ENCODE measurements at regions not wholly inside any gene's neighbourhood (a gene's known extent, or its start where the extent isn't known, plus 50 kb on each side); places are given as distances from the start of the nearest gene placed in this dataset.

DNA sequence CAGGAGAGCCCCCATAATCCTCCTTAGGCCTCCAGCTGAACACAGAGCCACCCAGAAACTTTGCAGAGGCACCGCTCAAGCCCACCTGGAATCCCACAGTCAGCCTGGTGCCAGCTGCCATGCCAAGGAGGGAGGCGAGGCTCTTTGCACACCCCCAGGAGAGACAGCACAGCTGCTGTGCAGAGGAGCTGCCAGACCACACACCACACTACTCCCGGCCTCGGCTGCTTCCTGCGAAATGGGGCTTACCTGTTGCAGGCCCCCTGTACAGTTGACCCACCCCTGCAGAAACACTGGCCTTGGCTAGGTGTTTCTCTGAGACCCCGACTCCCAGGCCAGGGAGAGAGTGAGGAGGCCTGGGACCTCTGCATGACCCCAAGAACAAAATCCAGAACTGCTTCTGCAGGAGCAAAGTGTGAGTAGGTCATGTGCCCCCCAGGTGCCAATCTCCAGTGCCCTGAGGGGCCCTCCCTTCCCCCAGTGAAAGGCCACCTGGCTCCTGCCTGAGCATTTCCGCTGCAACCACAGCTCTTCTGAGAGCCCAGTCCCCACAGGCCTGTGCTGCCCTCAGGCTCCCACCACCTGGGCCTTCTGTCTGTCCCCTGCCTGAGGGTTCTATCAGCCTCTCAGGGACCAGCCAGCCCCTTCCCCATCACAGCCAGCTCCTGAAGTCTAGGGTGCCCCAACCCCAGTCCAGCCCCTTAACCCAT, 580.4 kb downstream of the UQCRFS1 start:
- no peak overlapping the region for H3K27ac ChIP-seq (ENCODE audit: control insufficient read depth, insufficient read depth)
- ChIA-PET POLR2A (no interaction called here), CTCF (interaction anchor here (1.0 to 5.6 kb wide), 12 partner anchors 8 to 395 kb away, joined by 3 to 72 read pairs (median 7); no protein-coding TSS in a partner anchor), SMC1A (ENCODE audit: uncharacterized antibody, unreplicated experiment) (interaction anchor here (1.1 to 3.6 kb wide), 7 partner anchors 25 to 166 kb away, joined by 3 to 26 read pairs (median 8); no protein-coding TSS in a partner anchor), RAD21 (ENCODE audit: unreplicated experiment) (interaction anchor here (0.8 to 5.7 kb wide), 10 partner anchors 12 to 230 kb away, joined by 3 to 77 read pairs (median 4); no protein-coding TSS in a partner anchor)
- intact Hi-C loops (cut with micrococcal nuclease; ENCODE audit: unreplicated experiment) = no loop called here
- no peaks in the 10 kb centered on the region for H3K4me1 ChIP-seq (ENCODE audit: control insufficient read depth, insufficient read depth, low read length)
- FAIRE-seq (no peak), DNase-seq (ENCODE audit: low read depth, low spot score) (no peak), ATAC-seq (no peak)
- H2AFZ ChIP-seq (ENCODE audit: control insufficient read depth, low read depth, low read length) = no peak overlapping the region
- no peak overlapping the region for H3K4me3 ChIP-seq
- no peaks in the 10 kb centered on the region for H3K79me2 ChIP-seq (ENCODE audit: control insufficient read depth, insufficient read depth, low read length)
- H3K36me3 ChIP-seq (ENCODE audit: control insufficient read depth in 2 of 2, insufficient read depth in 2 of 2, low read length in 1 of 2) = no peaks in the 10 kb centered on the region
- in situ Hi-C loops (cut with MboI) = no loop called here
- BruUV-seq (replicated peaks) = no TSS peak
- TF ChIP-seq ZNF207 (IDR thresholded peaks at IDR 0.05; ENCODE audit: borderline replicate concordance) = no peak
- TF ChIP-seq ZSCAN29 (IDR thresholded peaks at IDR 0.05) = no peak
- TF ChIP-seq, protein P1, sequence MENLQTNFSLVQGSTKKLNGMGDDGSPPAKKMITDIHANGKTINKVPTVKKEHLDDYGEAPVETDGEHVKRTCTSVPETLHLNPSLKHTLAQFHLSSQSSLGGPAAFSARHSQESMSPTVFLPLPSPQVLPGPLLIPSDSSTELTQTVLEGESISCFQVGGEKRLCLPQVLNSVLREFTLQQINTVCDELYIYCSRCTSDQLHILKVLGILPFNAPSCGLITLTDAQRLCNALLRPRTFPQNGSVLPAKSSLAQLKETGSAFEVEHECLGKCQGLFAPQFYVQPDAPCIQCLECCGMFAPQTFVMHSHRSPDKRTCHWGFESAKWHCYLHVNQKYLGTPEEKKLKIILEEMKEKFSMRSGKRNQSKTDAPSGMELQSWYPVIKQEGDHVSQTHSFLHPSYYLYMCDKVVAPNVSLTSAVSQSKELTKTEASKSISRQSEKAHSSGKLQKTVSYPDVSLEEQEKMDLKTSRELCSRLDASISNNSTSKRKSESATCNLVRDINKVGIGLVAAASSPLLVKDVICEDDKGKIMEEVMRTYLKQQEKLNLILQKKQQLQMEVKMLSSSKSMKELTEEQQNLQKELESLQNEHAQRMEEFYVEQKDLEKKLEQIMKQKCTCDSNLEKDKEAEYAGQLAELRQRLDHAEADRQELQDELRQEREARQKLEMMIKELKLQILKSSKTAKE (IDR thresholded peaks at IDR 0.05; ENCODE audit: low read depth, poor library complexity, severe bottlenecking) = no peak
- no peak for TF ChIP-seq CEBPB (IDR thresholded peaks at IDR 0.05; ENCODE audit: borderline replicate concordance in 1 of 2, low read depth in 2 of 2, low read length in 2 of 2)
- TF ChIP-seq, protein P2, sequence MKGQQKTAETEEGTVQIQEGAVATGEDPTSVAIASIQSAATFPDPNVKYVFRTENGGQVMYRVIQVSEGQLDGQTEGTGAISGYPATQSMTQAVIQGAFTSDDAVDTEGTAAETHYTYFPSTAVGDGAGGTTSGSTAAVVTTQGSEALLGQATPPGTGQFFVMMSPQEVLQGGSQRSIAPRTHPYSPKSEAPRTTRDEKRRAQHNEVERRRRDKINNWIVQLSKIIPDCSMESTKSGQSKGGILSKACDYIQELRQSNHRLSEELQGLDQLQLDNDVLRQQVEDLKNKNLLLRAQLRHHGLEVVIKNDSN (IDR thresholded peaks at IDR 0.05; ENCODE audit: borderline replicate concordance, extremely low read length, insufficient read depth, low read depth, low read length) = no peak
- H3K4me2 ChIP-seq (ENCODE audit: control insufficient read depth, insufficient read depth) = no peak overlapping the region
- no peaks in the 10 kb centered on the region for H4K20me1 ChIP-seq (ENCODE audit: control insufficient read depth, insufficient read depth)
- H3K9ac ChIP-seq (ENCODE audit: control insufficient read depth, insufficient read depth, low read length) = no peak overlapping the region
- no peaks in the 10 kb centered on the region for H3K27me3 ChIP-seq (replicated peaks in 1 of 2; ENCODE audit: control insufficient read depth in 2 of 2, insufficient read depth in 2 of 2, low read length in 1 of 2)
- no peaks in the 10 kb centered on the region; the same call in 2 of the 3 replicates for H3K9me3 ChIP-seq (replicated peaks; ENCODE audit: control insufficient read depth, insufficient read depth, low read length)
- 3% methylated on average over 7 of the region's 7 CpGs for WGBS (ENCODE audit: insufficient coverage, insufficient replicate concordance, low lambda C conversion rate, missing lambda C conversion rate)
